ENCODE measurements at regions not wholly inside any gene's neighbourhood (a gene's known extent, or its start where the extent isn't known, plus 50 kb on each side); places are given as distances from the start of the nearest gene placed in this dataset.

DNA sequence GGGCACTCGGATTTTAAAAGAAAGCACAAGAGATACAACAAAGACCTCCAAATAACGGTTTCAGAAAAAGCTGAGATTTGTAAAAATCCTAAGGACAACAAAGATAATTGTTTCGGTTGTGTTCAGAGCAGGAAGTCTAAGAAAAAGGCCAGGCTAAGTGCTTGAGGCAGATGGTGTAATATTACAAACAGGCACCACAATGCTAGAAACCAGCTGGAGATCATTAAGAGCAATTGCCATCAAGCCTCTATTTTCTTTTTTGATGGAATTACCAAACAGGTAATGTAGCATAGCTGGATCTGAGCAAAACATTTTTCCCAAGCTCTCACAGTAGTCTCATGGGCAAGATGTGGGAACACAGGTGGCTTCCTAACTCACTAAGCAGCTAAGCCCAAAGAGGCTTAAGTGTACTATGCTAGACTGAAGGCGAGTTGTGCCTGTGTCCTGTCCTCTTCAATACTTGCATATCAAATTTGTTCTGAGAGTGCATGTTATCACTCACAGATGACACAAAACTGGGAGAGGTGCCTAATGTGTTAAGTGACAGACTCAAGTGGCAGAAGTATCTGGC lies 161.6 kb downstream of the GLUL start:
- TF ChIP-seq POLR2AphosphoS5 (IDR thresholded peaks at IDR 0.05; ENCODE audit: low read depth, low read length) = no peak
- TF ChIP-seq, protein P1, sequence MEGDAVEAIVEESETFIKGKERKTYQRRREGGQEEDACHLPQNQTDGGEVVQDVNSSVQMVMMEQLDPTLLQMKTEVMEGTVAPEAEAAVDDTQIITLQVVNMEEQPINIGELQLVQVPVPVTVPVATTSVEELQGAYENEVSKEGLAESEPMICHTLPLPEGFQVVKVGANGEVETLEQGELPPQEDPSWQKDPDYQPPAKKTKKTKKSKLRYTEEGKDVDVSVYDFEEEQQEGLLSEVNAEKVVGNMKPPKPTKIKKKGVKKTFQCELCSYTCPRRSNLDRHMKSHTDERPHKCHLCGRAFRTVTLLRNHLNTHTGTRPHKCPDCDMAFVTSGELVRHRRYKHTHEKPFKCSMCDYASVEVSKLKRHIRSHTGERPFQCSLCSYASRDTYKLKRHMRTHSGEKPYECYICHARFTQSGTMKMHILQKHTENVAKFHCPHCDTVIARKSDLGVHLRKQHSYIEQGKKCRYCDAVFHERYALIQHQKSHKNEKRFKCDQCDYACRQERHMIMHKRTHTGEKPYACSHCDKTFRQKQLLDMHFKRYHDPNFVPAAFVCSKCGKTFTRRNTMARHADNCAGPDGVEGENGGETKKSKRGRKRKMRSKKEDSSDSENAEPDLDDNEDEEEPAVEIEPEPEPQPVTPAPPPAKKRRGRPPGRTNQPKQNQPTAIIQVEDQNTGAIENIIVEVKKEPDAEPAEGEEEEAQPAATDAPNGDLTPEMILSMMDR (IDR thresholded peaks at IDR 0.05 in 2 of 3, conservative IDR thresholded peaks at IDR 0.05 in 1 of 3; ENCODE audit: borderline replicate concordance in 1 of 3, insufficient read depth in 1 of 3, low read depth in 2 of 3, low read length in 2 of 3) = no peak
- TF ChIP-seq EZH2phosphoT487 (IDR thresholded peaks at IDR 0.05; ENCODE audit: borderline replicate concordance) = no peak
- TF ChIP-seq, protein P2, sequence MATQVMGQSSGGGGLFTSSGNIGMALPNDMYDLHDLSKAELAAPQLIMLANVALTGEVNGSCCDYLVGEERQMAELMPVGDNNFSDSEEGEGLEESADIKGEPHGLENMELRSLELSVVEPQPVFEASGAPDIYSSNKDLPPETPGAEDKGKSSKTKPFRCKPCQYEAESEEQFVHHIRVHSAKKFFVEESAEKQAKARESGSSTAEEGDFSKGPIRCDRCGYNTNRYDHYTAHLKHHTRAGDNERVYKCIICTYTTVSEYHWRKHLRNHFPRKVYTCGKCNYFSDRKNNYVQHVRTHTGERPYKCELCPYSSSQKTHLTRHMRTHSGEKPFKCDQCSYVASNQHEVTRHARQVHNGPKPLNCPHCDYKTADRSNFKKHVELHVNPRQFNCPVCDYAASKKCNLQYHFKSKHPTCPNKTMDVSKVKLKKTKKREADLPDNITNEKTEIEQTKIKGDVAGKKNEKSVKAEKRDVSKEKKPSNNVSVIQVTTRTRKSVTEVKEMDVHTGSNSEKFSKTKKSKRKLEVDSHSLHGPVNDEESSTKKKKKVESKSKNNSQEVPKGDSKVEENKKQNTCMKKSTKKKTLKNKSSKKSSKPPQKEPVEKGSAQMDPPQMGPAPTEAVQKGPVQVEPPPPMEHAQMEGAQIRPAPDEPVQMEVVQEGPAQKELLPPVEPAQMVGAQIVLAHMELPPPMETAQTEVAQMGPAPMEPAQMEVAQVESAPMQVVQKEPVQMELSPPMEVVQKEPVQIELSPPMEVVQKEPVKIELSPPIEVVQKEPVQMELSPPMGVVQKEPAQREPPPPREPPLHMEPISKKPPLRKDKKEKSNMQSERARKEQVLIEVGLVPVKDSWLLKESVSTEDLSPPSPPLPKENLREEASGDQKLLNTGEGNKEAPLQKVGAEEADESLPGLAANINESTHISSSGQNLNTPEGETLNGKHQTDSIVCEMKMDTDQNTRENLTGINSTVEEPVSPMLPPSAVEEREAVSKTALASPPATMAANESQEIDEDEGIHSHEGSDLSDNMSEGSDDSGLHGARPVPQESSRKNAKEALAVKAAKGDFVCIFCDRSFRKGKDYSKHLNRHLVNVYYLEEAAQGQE (IDR thresholded peaks at IDR 0.05; ENCODE audit: low read depth) = no peak
- no peak for TF ChIP-seq POLR2A (IDR thresholded peaks at IDR 0.05; ENCODE audit: borderline replicate concordance, extremely low read depth, insufficient read depth, insufficient read length)
- TF ChIP-seq EZH2 (IDR thresholded peaks at IDR 0.05) = no peak

Measured in HCT116 (cell line).